ENCODE measurements at regions not wholly inside any gene's neighbourhood (a gene's known extent, or its start where the extent isn't known, plus 50 kb on each side); places are given as distances from the start of the nearest gene placed in this dataset.

- no peak for TF ChIP-seq CTCF (IDR thresholded peaks at IDR 0.05)
- TF ChIP-seq POLR2A (IDR thresholded peaks at IDR 0.05): no peak
- no peak for TF ChIP-seq EP300 (IDR thresholded peaks at IDR 0.05)
- TF ChIP-seq POLR2AphosphoS5 (IDR thresholded peaks at IDR 0.05): no peak
Observed at GRCh38 chr3:170754311-170754693, 115.7 kb downstream of the RPL22L1 start.

Data from upper lobe of left lung (tissue), 4 donors.